Glutamatergic neuron (in vitro differentiated cells): ENCODE measurements at regions not wholly inside any gene's neighbourhood (a gene's known extent, or its start where the extent isn't known, plus 50 kb on each side); places are given as distances from the start of the nearest gene placed in this dataset.

ENCODE experiments used
- DNase-seq: peaks from one replicate; pipeline ENCODE4 v3.0.0; 2022
- H3K27ac Mint-ChIP-seq: one replicate; pipeline ENCODE4 v1.8.0; 2020; ENCODE audit warnings: mild to moderate bottlenecking, mixed read lengths, inconsistent platforms; ENCODE audit not compliant: unreplicated experiment
- H3K27me3 Mint-ChIP-seq: one replicate; pipeline ENCODE4 v1.8.0; 2020; ENCODE audit warnings: mild to moderate bottlenecking, moderate library complexity, mixed read lengths, inconsistent platforms; ENCODE audit not compliant: unreplicated experiment
- H3K36me3 Mint-ChIP-seq: one replicate; pipeline ENCODE4 v1.8.0; 2020; ENCODE audit warnings: mild to moderate bottlenecking, mixed read lengths, inconsistent platforms; ENCODE audit not compliant: unreplicated experiment
- H3K4me1 Mint-ChIP-seq: one replicate; pipeline ENCODE4 v1.8.0; 2020; ENCODE audit warnings: mild to moderate bottlenecking, low read depth, mixed read lengths, inconsistent platforms; ENCODE audit not compliant: unreplicated experiment
- H3K4me3 Mint-ChIP-seq: one replicate; pipeline ENCODE4 v1.8.0; 2020; ENCODE audit warnings: mild to moderate bottlenecking, mixed read lengths, inconsistent platforms; ENCODE audit not compliant: unreplicated experiment
- H3K9me3 Mint-ChIP-seq: one replicate; pipeline ENCODE4 v1.8.0; 2020; ENCODE audit warnings: mild to moderate bottlenecking, moderate library complexity, mixed read lengths, inconsistent platforms; ENCODE audit not compliant: unreplicated experiment
- CTCF ChIP-seq: fragments of 200-600 bp; sonication (generic); IDR thresholded peaks from one replicate; pipeline ENCODE4 v1.5.0; 2021; ENCODE audit not compliant: partially characterized antibody, unreplicated experiment

GRCh38 chr4:152255437-152255836 is 280.5 kb downstream of the FBXW7 start:
- H3K4me3 Mint-ChIP-seq: no peak overlapping the region
- TF ChIP-seq CTCF: no peak
- H3K27ac Mint-ChIP-seq: no peak overlapping the region
- peaks cover 2% of the 10 kb centered on the region for H3K27me3 Mint-ChIP-seq
- H3K9me3 Mint-ChIP-seq: peaks cover 3% of the 10 kb centered on the region
- no peaks in the 10 kb centered on the region for H3K4me1 Mint-ChIP-seq
- peaks cover 8% of the 10 kb centered on the region for H3K36me3 Mint-ChIP-seq
- DNase-seq: no peak

GRCh38 chr4:152248347-152248746 is 287.5 kb downstream of the FBXW7 start:
- H3K4me1 Mint-ChIP-seq: no peaks in the 10 kb centered on the region
- H3K9me3 Mint-ChIP-seq: no peaks in the 10 kb centered on the region
- TF ChIP-seq CTCF: no peak
- H3K27me3 Mint-ChIP-seq: no peaks in the 10 kb centered on the region
- no peak overlapping the region for H3K27ac Mint-ChIP-seq
- no peak overlapping the region for H3K4me3 Mint-ChIP-seq
- H3K36me3 Mint-ChIP-seq: peaks cover 8% of the 10 kb centered on the region
- DNase-seq: no peak

- peaks cover under 1% of the 10 kb centered on the region for H3K36me3 Mint-ChIP-seq
- H3K27me3 Mint-ChIP-seq: peaks cover under 1% of the 10 kb centered on the region
- no peak for DNase-seq
- no peaks in the 10 kb centered on the region for H3K4me1 Mint-ChIP-seq
- TF ChIP-seq CTCF: no peak
- no peak overlapping the region for H3K4me3 Mint-ChIP-seq
- no peak overlapping the region for H3K27ac Mint-ChIP-seq
- no peaks in the 10 kb centered on the region for H3K9me3 Mint-ChIP-seq
Observed at GRCh38 chr4:152247271-152247975, 288.5 kb downstream of the FBXW7 start.

GRCh38 chr4:152246659-152247058 is 289.2 kb downstream of the FBXW7 start:
- no peak for DNase-seq
- Mint-ChIP-seq H3K27me3 (peaks cover 2% of the 10 kb centered on the region), H3K27ac (no peak overlapping the region), H3K4me3 (no peak overlapping the region), H3K36me3 (no peaks in the 10 kb centered on the region), H3K9me3 (no peaks in the 10 kb centered on the region), H3K4me1 (no peaks in the 10 kb centered on the region)
- no peak for TF ChIP-seq CTCF

- no peak for DNase-seq
- H3K27me3 Mint-ChIP-seq: peaks cover 2% of the 10 kb centered on the region
- H3K36me3 Mint-ChIP-seq: no peaks in the 10 kb centered on the region
- H3K4me3 Mint-ChIP-seq: no peak overlapping the region
- H3K27ac Mint-ChIP-seq: no peak overlapping the region
- no peaks in the 10 kb centered on the region for H3K4me1 Mint-ChIP-seq
- no peaks in the 10 kb centered on the region for H3K9me3 Mint-ChIP-seq
- TF ChIP-seq CTCF: no peak
Observed at GRCh38 chr4:152245680-152246079, 290.2 kb downstream of the FBXW7 start.
